ENCODE measurements at regions not wholly inside any gene's neighbourhood (a gene's known extent, or its start where the extent isn't known, plus 50 kb on each side); places are given as distances from the start of the nearest gene placed in this dataset.
"Not testable (repeated sequence)": the region's sequence is repeated elsewhere in the genome, so short reads cannot be mapped to it uniquely, and the experiment has no call there.

DNA sequence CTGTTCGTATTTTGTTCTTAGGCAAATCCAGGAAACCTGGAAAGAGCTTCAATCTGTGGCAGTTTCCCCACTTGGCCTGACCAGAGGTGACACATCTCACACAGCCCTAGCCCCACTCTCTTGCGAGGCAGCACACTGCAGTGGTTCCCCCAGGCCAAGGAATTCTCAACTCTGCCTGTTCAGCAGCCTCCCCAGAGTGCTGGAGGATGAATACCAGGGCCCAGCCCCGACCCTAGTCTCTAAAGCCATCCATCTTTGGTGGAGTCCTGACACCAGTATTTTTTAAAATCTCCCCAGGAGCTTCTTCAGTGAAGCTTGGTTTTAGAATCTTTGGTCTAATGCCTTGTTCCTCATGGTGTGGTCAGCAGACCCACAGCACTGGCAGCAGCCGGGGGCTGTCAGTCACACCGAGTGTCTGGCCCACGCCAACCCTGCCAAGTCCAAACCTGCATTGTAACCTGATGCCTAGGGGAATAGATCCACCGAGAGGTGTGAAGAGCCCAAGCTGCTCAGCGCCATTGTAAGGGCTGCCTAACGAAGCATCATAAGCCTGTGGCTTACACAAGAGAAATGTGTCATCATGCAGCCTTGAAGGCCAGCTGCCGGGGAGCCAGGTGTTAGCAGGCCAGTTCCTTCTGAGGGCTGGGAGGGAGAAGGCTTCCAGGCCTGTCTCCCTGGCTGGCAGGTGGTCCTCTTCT, 428.7 kb upstream of the ID2 start:
- Histone ChIP-seq H3K36me3 (ENCODE audit: control insufficient read depth, insufficient read depth, low read length) (no peaks in the 10 kb centered on the region), H3K27ac (ENCODE audit: low read length) (no peak overlapping the region), H3K4me1 (ENCODE audit: control insufficient read depth, insufficient read depth, low read length) (peaks cover 17% of the 10 kb centered on the region), H3K9me3 (ENCODE audit: control insufficient read depth, low read depth, low read length) (peaks cover 12% of the 10 kb centered on the region), H3K27me3 (ENCODE audit: control insufficient read depth, insufficient read depth, low read length) (no peaks in the 10 kb centered on the region), H3K4me3 (ENCODE audit: low read length) (no peak overlapping the region)
- no peak for DNase-seq
- WGBS (ENCODE audit: insufficient coverage, low lambda C conversion rate) = no CpG with 5 or more reads among the region's 10 CpGs

- Histone ChIP-seq H3K4me3 (ENCODE audit: low read length) (no peak overlapping the region), H3K27me3 (ENCODE audit: control insufficient read depth, insufficient read depth, low read length) (no peaks in the 10 kb centered on the region), H3K9me3 (ENCODE audit: control insufficient read depth, low read depth, low read length) (peaks cover 12% of the 10 kb centered on the region), H3K36me3 (ENCODE audit: control insufficient read depth, insufficient read depth, low read length) (no peaks in the 10 kb centered on the region), H3K4me1 (ENCODE audit: control insufficient read depth, insufficient read depth, low read length) (peaks cover 17% of the 10 kb centered on the region), H3K27ac (ENCODE audit: low read length) (no peak overlapping the region)
- no CpG with 5 or more reads among the region's 2 CpGs for WGBS (ENCODE audit: insufficient coverage, low lambda C conversion rate)
- DNase-seq = no peak
Measured at GRCh38 chr2:8253781-8254180, 428.1 kb upstream of the ID2 start.

- not testable (repeated sequence) for H3K27ac ChIP-seq (ENCODE audit: low read length); H3K4me3 ChIP-seq (ENCODE audit: low read length); H3K27me3 ChIP-seq (ENCODE audit: control insufficient read depth, insufficient read depth, low read length); DNase-seq; H3K36me3 ChIP-seq (ENCODE audit: control insufficient read depth, insufficient read depth, low read length)
- peaks cover 17% of the 10 kb centered on the region for H3K4me1 ChIP-seq (ENCODE audit: control insufficient read depth, insufficient read depth, low read length)
- H3K9me3 ChIP-seq (ENCODE audit: control insufficient read depth, low read depth, low read length) = peaks cover 10% of the 10 kb centered on the region
Measured at GRCh38 chr2:8254214-8254613, 427.6 kb upstream of the ID2 start.

DNA sequence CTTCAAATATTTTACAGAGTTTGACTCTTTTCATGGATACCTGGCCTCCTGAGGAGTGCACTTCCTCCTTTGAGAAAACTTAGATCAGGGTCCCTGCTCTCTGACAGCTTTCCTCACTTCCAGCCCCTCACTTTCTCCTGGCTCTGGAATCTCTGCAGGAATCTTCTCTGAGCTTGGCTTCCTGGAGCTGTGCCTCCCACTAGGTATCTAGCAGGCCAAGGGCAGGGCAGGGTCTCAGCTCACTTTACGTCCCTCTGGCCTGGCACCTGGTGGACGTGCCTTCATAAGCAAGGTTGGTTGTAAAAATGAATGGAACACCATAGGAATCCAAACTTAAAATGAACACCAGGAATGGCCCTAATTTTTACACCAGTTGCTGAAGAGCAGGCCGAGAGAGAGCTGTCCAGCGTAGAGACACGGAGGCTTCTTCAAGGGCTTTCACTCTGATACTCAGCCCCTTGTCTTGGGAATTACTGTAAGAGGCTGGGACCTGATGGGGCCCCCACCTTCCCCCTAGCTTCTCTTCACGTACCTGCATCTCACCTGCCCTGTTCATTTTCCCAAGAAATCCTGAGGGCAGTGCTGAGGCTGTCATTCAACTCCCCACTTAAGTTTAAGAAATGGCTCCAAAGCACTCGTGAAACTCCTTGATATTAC, 426.9 kb upstream of the ID2 start:
- H3K27me3 ChIP-seq (ENCODE audit: control insufficient read depth, insufficient read depth, low read length) = no peaks in the 10 kb centered on the region
- DNase-seq = no peak
- H3K9me3 ChIP-seq (ENCODE audit: control insufficient read depth, low read depth, low read length) = peaks cover 8% of the 10 kb centered on the region
- no peaks in the 10 kb centered on the region for H3K36me3 ChIP-seq (ENCODE audit: control insufficient read depth, insufficient read depth, low read length)
- WGBS (ENCODE audit: insufficient coverage, low lambda C conversion rate) = no CpG with 5 or more reads among the region's 7 CpGs
- no peak overlapping the region for H3K27ac ChIP-seq (ENCODE audit: low read length)
- peaks cover 17% of the 10 kb centered on the region for H3K4me1 ChIP-seq (ENCODE audit: control insufficient read depth, insufficient read depth, low read length)
- H3K4me3 ChIP-seq (ENCODE audit: low read length) = no peak overlapping the region

GRCh38 chr2:8255448-8255800, 426.4 kb upstream of the ID2 start:
- Histone ChIP-seq H3K36me3 (ENCODE audit: control insufficient read depth, insufficient read depth, low read length) (no peaks in the 10 kb centered on the region), H3K4me3 (ENCODE audit: low read length) (no peak overlapping the region), H3K27me3 (ENCODE audit: control insufficient read depth, insufficient read depth, low read length) (no peaks in the 10 kb centered on the region), H3K4me1 (ENCODE audit: control insufficient read depth, insufficient read depth, low read length) (peaks cover 17% of the 10 kb centered on the region), H3K9me3 (ENCODE audit: control insufficient read depth, low read depth, low read length) (peaks cover 6% of the 10 kb centered on the region), H3K27ac (ENCODE audit: low read length) (no peak overlapping the region)
- no CpG with 5 or more reads among the region's 1 CpG for WGBS (ENCODE audit: insufficient coverage, low lambda C conversion rate)
- no peak for DNase-seq

- no peaks in the 10 kb centered on the region for H3K27me3 ChIP-seq (ENCODE audit: control insufficient read depth, insufficient read depth, low read length)
- H3K4me3 ChIP-seq (ENCODE audit: low read length) = no peak overlapping the region
- no peaks in the 10 kb centered on the region for H3K9me3 ChIP-seq (ENCODE audit: control insufficient read depth, low read depth, low read length)
- H3K27ac ChIP-seq (ENCODE audit: low read length) = peak overlapping the region; percentile 3
- H3K36me3 ChIP-seq (ENCODE audit: control insufficient read depth, insufficient read depth, low read length) = no peaks in the 10 kb centered on the region
- DNase-seq = peak; percentile 37 to 74
- peaks cover 17% of the 10 kb centered on the region for H3K4me1 ChIP-seq (ENCODE audit: control insufficient read depth, insufficient read depth, low read length)
- WGBS (ENCODE audit: insufficient coverage, low lambda C conversion rate) = 20% methylated on average over 2 of the region's 6 CpGs
Measured at GRCh38 chr2:8256905-8257304, 425.0 kb upstream of the ID2 start.

GRCh38 chr2:8257502-8257901, 424.4 kb upstream of the ID2 start:
- DNase-seq = no peak

DNA sequence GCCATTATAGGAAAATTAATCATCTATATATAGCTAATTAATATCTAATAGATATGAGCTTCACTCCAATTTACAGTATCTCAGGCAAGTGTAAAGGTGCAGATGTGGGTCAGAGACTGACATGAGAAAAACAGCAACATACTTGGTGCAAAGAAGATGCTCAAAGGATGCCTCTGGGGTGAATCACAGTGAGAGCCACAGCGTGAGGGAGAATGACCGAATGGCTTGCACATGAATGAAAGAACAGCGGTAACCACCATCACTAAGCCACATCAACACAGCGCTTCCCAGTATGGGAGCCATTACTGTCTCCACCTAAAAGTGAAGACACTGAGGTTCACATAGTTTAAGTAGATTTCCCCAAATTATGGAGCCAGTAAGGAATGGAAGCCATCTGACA, 423.4 kb upstream of the ID2 start:
- 100% methylated on average over 1 of the region's 4 CpGs for WGBS (ENCODE audit: insufficient coverage, low lambda C conversion rate)

More at GRCh38 chr2:8257502-8257901, 424.4 kb upstream of the ID2 start:
- Histone ChIP-seq H3K4me1 (ENCODE audit: control insufficient read depth, insufficient read depth, low read length) (peaks cover 13% of the 10 kb centered on the region), H3K9me3 (ENCODE audit: control insufficient read depth, low read depth, low read length) (no peaks in the 10 kb centered on the region), H3K36me3 (ENCODE audit: control insufficient read depth, insufficient read depth, low read length) (no peaks in the 10 kb centered on the region), H3K27me3 (ENCODE audit: control insufficient read depth, insufficient read depth, low read length) (no peaks in the 10 kb centered on the region), H3K4me3 (ENCODE audit: low read length) (no peak overlapping the region), H3K27ac (ENCODE audit: low read length) (peak overlapping the region; percentile 3)
- 100% methylated on average over 1 of the region's 4 CpGs for WGBS (ENCODE audit: insufficient coverage, low lambda C conversion rate)

GRCh38 chr2:8259106-8259840, 422.6 kb upstream of the ID2 start:
- no peak for DNase-seq
- 83% methylated on average over 1 of the region's 4 CpGs for WGBS (ENCODE audit: insufficient coverage, low lambda C conversion rate)
- Histone ChIP-seq H3K36me3 (ENCODE audit: control insufficient read depth, insufficient read depth, low read length) (no peaks in the 10 kb centered on the region), H3K9me3 (ENCODE audit: control insufficient read depth, low read depth, low read length) (no peaks in the 10 kb centered on the region), H3K4me3 (ENCODE audit: low read length) (no peak overlapping the region), H3K27me3 (ENCODE audit: control insufficient read depth, insufficient read depth, low read length) (no peaks in the 10 kb centered on the region), H3K27ac (ENCODE audit: low read length) (no peak overlapping the region), H3K4me1 (ENCODE audit: control insufficient read depth, insufficient read depth, low read length) (peaks cover 6% of the 10 kb centered on the region)

More for the DNA sequence above, 423.4 kb upstream of the ID2 start:
- Histone ChIP-seq H3K36me3 (ENCODE audit: control insufficient read depth, insufficient read depth, low read length) (no peaks in the 10 kb centered on the region), H3K27ac (ENCODE audit: low read length) (no peak overlapping the region), H3K27me3 (ENCODE audit: control insufficient read depth, insufficient read depth, low read length) (no peaks in the 10 kb centered on the region), H3K4me3 (ENCODE audit: low read length) (no peak overlapping the region), H3K4me1 (ENCODE audit: control insufficient read depth, insufficient read depth, low read length) (peaks cover 6% of the 10 kb centered on the region), H3K9me3 (ENCODE audit: control insufficient read depth, low read depth, low read length) (no peaks in the 10 kb centered on the region)
- no peak for DNase-seq

DNA sequence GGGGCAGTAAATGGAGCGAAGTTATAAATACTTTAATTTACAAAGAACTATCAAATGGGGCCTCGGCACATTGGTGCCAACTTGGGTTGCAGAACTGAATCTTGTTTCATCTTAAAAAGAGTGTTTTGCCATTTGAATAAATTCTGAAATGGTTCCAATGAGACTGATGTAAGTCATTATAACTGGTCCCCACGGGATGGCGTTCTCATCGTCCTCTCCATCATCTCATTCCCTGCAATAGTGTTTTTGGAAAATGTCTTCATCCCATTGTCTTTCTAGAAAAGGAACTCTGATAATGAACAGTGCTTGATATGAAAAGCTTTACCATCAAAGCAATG, 422.0 kb upstream of the ID2 start:
- Histone ChIP-seq H3K9me3 (ENCODE audit: control insufficient read depth, low read depth, low read length) (no peaks in the 10 kb centered on the region), H3K4me3 (ENCODE audit: low read length) (no peak overlapping the region), H3K27ac (ENCODE audit: low read length) (no peak overlapping the region), H3K4me1 (ENCODE audit: control insufficient read depth, insufficient read depth, low read length) (peaks cover 6% of the 10 kb centered on the region), H3K36me3 (ENCODE audit: control insufficient read depth, insufficient read depth, low read length) (no peaks in the 10 kb centered on the region), H3K27me3 (ENCODE audit: control insufficient read depth, insufficient read depth, low read length) (no peaks in the 10 kb centered on the region)
- no peak for DNase-seq
- 100% methylated on average over 1 of the region's 5 CpGs for WGBS (ENCODE audit: insufficient coverage, low lambda C conversion rate)
